GM12891 (cell line): ENCODE measurements at regions not wholly inside any gene's neighbourhood (a gene's known extent, or its start where the extent isn't known, plus 50 kb on each side); places are given as distances from the start of the nearest gene placed in this dataset.

ENCODE experiments used
- POLR2A ChIP-seq: IDR thresholded peaks from 2 replicates; pipeline ENCODE4 v1.6.1; 2011; ENCODE audit warnings: low read depth, low read length, control low read depth
- POLR2AphosphoS5 ChIP-seq: IDR thresholded peaks from 2 replicates; pipeline ENCODE4 v1.6.1; 2011; ENCODE audit warnings: low read depth, low read length, control low read depth

- no peak for TF ChIP-seq POLR2A
- no peak for TF ChIP-seq POLR2AphosphoS5
These were observed 458.1 kb upstream of the PCDH20 start for GRCh38 chr13:61873717-61874116.
